ENCODE measurements at regions not wholly inside any gene's neighbourhood (a gene's known extent, or its start where the extent isn't known, plus 50 kb on each side); places are given as distances from the start of the nearest gene placed in this dataset.

DNA sequence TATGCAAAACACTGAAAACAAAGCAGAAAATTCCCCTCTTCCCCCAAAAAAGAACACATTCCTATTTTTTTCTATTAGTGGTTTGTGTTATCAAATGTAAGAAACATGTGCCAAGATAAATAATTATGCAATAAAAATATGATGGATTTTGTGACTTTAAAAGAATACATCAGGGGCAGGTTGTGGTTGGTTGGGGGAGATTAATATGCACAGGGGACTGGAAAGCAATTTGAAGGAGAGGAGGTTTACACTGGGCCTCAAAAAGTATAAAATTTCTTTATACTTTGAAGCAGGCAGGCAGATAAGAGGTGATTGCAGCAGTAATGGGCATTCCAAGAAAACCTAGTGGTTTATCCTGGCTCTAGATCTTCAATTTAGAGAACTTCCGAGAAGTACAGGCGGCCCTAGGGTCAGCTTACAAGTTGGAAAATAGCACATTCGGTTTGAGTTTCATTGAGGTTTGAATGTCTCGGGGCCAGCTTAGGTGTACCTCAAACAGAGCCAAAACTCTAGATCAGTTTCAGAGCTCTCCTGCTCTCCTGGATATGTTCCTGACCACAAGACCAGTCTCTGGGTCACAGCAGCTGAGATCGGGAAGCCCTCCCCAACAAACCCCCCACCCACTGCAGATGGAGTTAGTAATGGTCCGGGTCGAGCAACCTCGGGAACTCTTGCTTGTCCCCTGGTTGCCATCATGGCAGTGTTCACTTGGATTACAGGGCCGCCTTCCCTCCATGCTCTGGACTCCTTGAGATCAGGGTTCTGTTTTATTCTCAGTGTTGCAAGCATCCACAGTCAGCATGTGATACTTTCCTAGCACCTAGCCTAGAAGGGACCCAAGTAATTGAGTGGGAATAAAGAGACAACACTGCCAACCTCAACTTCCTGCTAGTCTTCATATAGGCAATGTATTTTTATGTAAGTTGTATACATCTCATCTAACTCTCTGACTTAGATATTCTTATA, 112.1 kb upstream of the DDIT4L start:
- 85 to 95% methylated on average over 5 to 9 of the region's 9 CpGs for WGBS, 2 donors (ENCODE audit: low coverage in 1 of 2)
- Histone ChIP-seq H3K4me1 (no peaks in the 10 kb centered on the region), H3K27ac (no peak overlapping the region), H3K9me3 (no peaks in the 10 kb centered on the region), H3K4me3 (no peak overlapping the region), H3K36me3 (no peaks in the 10 kb centered on the region), H3K27me3 (no peaks in the 10 kb centered on the region)
- no peak for DNase-seq
- in situ Hi-C loops (cut with MboI; ENCODE audit: low pct_ligation_motif_present in 1 of 4, low pct_unique_long_range_greater_than_20kb in 1 of 4, low sequenced_read_pairs in 3 of 4), result no loop called here
- TF ChIP-seq, protein P1, sequence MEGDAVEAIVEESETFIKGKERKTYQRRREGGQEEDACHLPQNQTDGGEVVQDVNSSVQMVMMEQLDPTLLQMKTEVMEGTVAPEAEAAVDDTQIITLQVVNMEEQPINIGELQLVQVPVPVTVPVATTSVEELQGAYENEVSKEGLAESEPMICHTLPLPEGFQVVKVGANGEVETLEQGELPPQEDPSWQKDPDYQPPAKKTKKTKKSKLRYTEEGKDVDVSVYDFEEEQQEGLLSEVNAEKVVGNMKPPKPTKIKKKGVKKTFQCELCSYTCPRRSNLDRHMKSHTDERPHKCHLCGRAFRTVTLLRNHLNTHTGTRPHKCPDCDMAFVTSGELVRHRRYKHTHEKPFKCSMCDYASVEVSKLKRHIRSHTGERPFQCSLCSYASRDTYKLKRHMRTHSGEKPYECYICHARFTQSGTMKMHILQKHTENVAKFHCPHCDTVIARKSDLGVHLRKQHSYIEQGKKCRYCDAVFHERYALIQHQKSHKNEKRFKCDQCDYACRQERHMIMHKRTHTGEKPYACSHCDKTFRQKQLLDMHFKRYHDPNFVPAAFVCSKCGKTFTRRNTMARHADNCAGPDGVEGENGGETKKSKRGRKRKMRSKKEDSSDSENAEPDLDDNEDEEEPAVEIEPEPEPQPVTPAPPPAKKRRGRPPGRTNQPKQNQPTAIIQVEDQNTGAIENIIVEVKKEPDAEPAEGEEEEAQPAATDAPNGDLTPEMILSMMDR (IDR thresholded peaks at IDR 0.05), result no peak
- no peak for TF ChIP-seq POLR2AphosphoS5 (IDR thresholded peaks at IDR 0.05)
- intact Hi-C loops (cut with DNase I; ENCODE audit: low total_unique reads), result no loop called here

DNA sequence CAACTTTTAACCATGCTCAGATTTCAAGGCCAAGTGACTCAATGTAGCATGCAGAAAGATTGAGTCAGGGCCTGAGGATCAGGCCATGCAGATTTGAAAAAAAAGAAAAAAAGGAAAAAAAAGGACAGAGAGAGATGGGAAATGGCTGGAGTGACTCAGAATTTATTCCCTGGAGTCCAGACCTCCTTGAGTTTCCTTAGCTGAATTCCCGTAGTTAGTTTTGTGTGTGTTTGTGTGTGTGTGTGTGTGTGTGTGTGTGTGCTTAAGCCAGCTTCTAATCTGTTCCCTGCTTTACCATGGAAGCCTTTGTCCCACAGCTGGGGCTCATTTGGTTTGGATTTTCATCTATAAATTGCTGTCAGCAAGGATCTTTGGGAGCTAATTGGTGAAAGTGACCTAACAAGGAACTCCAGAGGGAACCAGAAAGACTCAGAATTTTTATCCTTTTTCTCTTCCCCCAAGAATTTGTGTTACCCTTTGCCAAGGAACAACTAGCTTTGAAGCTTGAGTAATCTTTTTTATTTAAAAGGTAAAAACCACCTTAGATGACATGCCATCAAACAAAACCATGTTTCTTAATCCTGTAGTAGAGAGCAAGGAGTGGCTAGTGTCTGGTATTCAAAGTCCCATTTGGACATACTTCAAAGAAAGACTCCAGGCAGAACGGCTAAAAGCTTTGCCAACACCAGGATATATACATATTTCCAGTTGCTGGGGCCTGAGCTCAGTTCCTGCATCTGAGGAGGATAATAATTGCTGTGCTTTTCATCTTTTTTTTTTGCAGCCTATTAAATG, 109.0 kb upstream of the DDIT4L start:
- Histone ChIP-seq H3K36me3 (no peaks in the 10 kb centered on the region), H3K9me3 (no peaks in the 10 kb centered on the region), H3K4me1 (no peaks in the 10 kb centered on the region), H3K27ac (no peak overlapping the region), H3K27me3 (no peaks in the 10 kb centered on the region), H3K4me3 (no peak overlapping the region)
- TF ChIP-seq POLR2A (IDR thresholded peaks at IDR 0.05) (no peak), POLR2AphosphoS5 (IDR thresholded peaks at IDR 0.05) (no peak), EP300 (IDR thresholded peaks at IDR 0.05; ENCODE audit: low read depth) (no peak)
- TF ChIP-seq, protein P1 (IDR thresholded peaks at IDR 0.05), result no peak
- no peak for DNase-seq
- in situ Hi-C loops (cut with MboI; ENCODE audit: low pct_ligation_motif_present in 1 of 4, low pct_unique_long_range_greater_than_20kb in 1 of 4, low sequenced_read_pairs in 3 of 4) (no loop called here), intact Hi-C loops (cut with DNase I; ENCODE audit: low total_unique reads) (no loop called here)
- WGBS, 2 donors (ENCODE audit: low coverage in 1 of 2), result 36% methylated on average over 2 of the region's 2 CpGs

DNA sequence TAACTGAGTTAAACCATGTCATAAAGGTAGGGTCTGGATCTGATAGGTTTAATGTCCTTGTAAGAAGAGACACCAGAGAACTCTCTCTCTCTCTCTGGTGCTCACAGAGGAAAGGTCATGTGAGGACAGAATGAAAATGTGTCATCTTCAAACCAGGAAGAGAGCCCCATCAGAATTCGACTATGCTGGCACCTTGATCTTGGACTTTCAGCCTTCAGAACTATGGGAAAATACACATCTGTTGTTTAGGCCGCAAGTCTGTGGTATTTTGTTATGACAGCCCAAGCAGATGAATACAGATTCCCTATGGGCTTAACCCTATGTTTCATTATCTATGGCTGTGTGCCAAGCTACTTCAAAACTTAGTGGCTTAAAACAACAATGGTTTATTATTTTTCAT, 105.5 kb upstream of the DDIT4L start:
- H3K4me3 ChIP-seq, result no peak overlapping the region
- WGBS, 2 donors (ENCODE audit: low coverage in 1 of 2), result 54% methylated on average over 2 of the region's 2 CpGs; no CpG with 5 or more reads in 1 of the 2 donors
- H3K4me1 ChIP-seq, result no peaks in the 10 kb centered on the region
- no peak for DNase-seq
- H3K36me3 ChIP-seq, result no peaks in the 10 kb centered on the region
- in situ Hi-C loops (cut with MboI; ENCODE audit: low pct_ligation_motif_present in 1 of 4, low pct_unique_long_range_greater_than_20kb in 1 of 4, low sequenced_read_pairs in 3 of 4) (no loop called here), intact Hi-C loops (cut with DNase I; ENCODE audit: low total_unique reads) (no loop called here)
- H3K27ac ChIP-seq, result no peak overlapping the region
- TF ChIP-seq EP300 (IDR thresholded peaks at IDR 0.05; ENCODE audit: low read depth) (no peak), POLR2AphosphoS5 (IDR thresholded peaks at IDR 0.05) (no peak)
- no peaks in the 10 kb centered on the region for H3K9me3 ChIP-seq
- H3K27me3 ChIP-seq, result no peaks in the 10 kb centered on the region

DNA sequence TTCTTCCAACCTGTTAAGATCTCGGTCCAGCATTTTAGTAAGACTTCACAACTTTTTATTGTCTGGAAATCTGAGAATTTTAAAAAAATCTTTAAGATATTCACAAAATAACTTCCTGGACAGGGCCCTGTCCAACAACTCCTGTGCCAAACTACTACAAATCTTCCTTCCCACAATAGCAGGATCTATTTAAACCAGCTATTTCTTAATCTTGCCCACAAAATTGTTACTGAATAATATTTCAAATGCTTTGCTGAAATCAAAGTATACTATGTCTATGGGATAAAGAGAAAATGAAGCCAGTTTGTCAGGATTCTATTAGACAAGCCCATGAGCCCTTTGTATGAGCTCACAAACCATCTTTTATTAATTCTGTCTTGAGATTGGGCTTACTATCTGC, 104.1 kb upstream of the DDIT4L start:
- in situ Hi-C loops (cut with MboI; ENCODE audit: low pct_ligation_motif_present in 1 of 4, low pct_unique_long_range_greater_than_20kb in 1 of 4, low sequenced_read_pairs in 3 of 4) (no loop called here), intact Hi-C loops (cut with DNase I; ENCODE audit: low total_unique reads) (no loop called here)
- TF ChIP-seq EP300 (IDR thresholded peaks at IDR 0.05; ENCODE audit: low read depth) (no peak), POLR2AphosphoS5 (IDR thresholded peaks at IDR 0.05) (no peak), POLR2A (IDR thresholded peaks at IDR 0.05) (no peak)
- TF ChIP-seq, protein P1 (IDR thresholded peaks at IDR 0.05), result no peak
- H3K9me3 ChIP-seq, result no peaks in the 10 kb centered on the region
- DNase-seq, result no peak
- H3K4me3 ChIP-seq, result no peak overlapping the region
- H3K27me3 ChIP-seq, result no peaks in the 10 kb centered on the region
- no peaks in the 10 kb centered on the region for H3K4me1 ChIP-seq
- no peak overlapping the region for H3K27ac ChIP-seq
- WGBS, 2 donors (ENCODE audit: low coverage in 1 of 2), result 78 to 79% methylated on average over 1 of the region's 1 CpG
- H3K36me3 ChIP-seq, result no peaks in the 10 kb centered on the region
